HG02840 (cell line): ENCODE measurements at regions not wholly inside any gene's neighbourhood (a gene's known extent, or its start where the extent isn't known, plus 50 kb on each side); places are given as distances from the start of the nearest gene placed in this dataset.

ENCODE experiments used
- ATAC-seq: cut with Tn5 transposase; IDR thresholded peaks from one replicate; pipeline ENCODE4 v1.9.1; 2021; ENCODE audit warnings: mild to moderate bottlenecking, moderate library complexity, moderate number of reproducible peaks; ENCODE audit not compliant: unreplicated experiment, low FRiP score

DNA sequence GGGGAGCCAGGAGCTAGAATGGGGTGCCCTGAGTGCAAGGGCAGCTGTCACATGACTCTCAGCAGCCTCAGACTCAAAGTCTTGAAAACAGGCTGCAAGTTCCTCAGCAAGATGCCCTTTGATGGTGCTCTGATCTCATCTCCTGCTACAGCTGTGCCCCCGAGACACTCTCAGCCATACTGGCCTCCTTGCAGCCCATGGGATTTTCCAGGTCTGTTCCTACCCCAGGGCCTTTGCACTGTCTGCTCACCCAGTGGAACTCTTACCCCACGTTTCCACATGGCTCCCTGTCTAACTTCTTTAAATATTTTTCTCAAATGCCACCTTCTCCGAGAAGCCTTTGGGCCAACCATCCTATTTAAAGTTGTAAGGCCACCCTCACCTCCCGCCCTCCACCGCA is 146.9 kb downstream of the C16orf95 start:
- no peak for ATAC-seq

DNA sequence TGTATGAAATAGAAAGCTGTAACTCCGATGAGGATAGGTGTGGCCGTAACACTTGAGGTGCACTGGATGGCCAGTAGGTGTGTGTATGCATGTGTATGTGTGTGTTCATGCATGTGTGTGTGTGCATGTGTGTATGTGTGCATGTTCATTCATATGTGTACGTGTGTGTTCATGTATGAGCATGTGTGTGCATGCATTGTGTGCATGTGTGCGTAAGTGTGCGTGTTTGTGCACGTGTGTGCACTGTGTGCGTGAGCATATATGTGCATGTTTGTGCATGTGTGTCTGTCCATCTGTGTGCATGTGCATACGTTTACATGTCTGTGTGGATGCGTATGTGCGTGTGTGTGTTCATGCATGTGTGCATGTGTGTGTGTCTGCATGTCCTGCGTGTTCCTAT is 145.5 kb downstream of the C16orf95 start:
- no peak for ATAC-seq

DNA sequence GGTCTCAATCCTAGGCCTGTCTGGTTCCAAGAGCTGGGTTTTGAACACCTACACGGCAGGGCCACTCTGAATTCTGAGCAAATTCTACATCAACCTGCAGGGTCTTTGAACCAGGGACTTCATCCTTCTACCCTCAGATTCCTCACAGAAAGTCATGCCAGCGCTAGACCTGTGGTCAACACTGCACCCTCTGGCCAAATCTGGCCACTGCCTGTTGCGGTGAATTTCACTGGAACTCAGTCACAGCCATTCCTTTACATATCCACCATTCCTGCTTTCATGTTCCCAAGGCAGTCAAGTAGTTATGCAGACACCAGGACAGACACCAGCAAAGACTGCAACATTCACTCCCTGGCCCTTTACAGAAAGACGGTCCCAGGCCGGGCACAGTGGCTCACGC is 144.6 kb downstream of the C16orf95 start:
- no peak for ATAC-seq

DNA sequence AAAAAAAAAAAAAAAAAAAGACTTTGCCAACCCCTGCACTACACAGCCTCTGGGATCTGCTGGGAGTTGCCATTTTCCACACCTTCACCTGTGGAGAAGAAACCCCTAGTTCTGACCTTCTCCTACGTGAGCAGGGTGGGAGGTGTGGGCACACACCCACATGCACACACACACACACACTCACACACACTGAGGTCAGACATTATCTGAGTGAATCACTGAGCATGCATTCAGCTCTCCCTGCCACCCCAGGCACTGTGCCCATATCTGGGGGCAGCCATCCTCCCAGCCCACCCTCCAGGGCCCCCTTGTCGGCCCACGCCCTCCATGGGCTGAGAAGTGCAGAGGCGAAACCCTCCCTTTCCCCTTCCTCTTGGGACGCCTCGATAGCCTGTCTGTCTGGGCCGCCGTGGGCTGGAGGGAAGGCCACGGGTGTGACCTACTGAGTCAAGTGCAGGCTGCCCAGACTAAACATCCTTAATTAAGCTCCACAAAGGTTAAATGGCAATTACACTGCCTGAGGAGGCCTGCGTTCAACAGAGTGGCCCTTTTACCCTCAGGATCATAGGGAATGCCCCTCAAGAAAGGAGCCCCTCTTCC is 143.8 kb downstream of the C16orf95 start:
- ATAC-seq: no peak

DNA sequence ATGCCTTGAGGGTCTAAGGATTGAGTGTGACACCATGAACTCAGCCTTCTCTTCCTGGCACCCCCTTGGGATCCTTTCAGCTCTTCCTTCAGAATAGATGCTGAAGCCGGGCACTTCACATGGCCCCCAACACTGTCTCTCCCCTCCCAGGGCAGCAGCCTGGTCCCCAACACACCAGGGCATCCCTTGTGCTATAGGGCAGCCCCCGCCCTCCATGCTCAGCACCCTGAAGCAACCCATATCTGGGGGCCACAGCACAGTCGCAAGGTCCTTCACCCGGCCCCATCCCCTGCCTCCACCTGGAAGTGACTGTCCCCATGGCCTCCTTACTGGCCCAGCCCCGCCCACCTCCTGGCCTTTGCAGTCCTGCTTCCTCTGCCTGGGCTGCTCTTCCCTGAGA is 143.1 kb downstream of the C16orf95 start:
- ATAC-seq: no peak

DNA sequence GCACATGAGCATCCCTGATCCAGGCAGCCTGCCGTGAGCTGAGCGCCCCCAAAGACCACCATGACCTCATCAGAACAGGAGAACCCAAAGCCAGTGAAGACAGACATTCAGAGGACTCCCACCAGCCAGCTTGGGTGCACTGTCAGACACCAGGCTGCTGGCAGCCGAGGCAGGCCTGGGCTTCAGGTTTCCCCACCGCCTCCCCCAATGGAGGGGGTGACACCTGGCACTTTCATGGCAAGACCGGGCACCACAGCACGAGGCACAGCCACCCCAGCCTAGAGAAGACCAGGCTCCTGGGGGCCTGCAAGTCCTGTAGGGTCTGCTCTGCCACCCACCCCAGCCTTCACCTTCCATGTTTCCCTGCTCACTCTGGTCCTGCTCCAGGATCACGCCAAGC is 140.5 kb downstream of the C16orf95 start:
- ATAC-seq: no peak

DNA sequence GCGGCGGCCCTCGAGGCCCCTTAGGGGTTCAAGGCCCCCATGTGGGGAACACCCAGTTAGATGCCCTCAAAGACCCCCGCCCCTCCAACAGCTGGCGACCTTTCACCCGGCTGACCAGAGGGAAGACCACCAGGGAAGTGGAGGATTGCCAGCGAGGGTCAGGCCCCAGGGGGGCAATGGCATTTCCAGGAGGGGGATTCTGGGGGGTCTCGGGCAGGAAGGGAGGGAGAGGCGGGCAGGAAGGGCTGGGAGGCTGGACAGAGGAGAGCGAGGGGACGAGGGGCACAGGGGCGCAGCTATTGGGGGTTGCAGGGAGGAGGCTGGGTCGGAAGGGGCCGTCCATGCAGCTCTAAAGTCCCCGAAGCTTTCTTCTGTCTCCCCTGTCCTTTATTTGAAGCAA is 139.5 kb downstream of the C16orf95 start:
- ATAC-seq: no peak

DNA sequence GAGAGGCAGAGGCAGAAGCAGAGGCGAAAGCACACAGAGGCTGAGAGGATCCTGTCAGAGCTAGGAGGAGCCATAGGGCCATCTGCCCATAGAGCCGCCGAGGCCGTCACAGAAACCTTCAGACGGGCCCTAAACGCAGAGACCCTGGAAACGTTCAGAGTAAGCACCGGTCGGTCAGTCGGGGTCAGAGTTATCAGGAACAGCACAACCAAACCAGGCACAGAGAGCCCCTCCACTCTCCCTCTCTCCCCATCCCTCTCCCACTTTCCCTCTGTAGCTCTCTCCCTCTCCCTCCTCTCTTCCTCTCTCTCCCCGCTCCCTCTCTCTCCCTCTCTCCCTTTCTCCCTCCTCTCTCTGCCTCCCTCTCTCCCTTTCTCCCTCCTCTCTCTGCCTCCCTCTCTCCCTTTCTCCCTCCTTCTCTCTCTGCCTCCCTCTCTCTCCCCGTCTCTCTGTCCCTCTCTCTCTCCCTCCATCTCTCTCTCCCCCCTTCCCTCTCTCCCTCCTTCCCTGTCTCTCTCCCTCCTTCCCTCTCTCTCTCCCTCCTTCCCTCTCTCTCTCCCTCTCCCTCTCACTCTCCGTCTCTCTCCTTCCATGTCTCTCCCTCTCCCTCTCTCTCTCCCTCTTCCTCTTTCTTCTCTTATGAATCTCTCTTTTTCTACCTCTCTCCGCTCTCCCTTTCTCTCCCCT is 138.9 kb downstream of the C16orf95 start:
- ATAC-seq: no peak

DNA sequence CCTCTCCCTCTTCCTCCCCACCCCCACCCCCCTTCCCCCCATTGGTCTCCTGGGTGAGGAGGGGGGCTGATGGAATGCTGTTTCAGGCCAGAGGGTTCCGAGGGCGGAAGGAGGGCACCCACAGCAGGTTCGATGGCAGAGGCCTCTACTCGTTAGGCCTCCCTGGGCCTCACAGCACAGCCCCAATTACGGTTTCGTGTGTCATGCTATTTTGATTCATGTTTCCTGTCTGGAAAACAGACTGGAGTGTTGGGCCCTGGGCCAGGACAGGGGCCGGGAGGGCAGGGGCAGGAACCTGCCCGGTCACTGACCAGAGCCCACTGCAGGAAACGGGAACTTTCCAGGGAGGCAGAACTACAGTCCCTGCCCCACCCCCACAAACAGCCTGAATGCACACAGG is 138.2 kb downstream of the C16orf95 start:
- no peak for ATAC-seq

DNA sequence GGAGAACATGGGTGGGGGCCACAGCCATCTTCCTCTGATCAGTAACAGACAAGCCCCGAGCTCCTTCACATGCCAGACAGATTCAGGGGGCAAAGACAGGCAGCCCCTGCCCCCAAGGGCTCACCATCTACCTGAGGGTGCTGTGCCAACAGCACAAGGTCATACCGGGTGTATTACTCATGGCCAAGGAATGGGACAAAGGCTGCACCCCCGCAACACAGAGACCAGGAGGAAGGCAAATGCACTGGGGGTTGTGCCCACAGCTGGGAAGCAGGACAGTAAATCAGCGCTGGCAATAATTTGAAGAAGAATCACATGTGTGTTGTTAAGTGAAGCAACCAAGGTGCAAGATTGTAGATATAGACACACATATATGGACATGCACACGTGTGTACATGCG is 137.1 kb downstream of the C16orf95 start:
- no peak for ATAC-seq

DNA sequence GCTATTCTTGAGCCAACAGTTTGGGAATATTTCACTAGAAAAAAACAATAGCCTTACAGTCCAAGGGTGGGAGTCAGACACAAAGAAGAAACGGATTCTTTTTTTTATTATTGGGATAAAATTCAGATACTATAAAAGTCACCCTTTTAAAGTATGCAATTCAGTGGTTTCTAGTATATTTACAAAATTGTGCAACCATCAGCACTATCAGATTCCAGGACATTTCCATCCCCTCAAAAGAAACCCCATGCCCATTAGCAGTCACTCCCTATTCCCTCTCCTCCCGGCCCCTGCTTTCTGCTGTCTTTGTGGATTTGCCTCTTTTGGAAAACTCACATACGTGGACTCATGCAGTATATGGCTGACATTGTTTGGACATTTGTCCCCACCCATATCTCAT is 134.4 kb downstream of the C16orf95 start:
- ATAC-seq: no peak

DNA sequence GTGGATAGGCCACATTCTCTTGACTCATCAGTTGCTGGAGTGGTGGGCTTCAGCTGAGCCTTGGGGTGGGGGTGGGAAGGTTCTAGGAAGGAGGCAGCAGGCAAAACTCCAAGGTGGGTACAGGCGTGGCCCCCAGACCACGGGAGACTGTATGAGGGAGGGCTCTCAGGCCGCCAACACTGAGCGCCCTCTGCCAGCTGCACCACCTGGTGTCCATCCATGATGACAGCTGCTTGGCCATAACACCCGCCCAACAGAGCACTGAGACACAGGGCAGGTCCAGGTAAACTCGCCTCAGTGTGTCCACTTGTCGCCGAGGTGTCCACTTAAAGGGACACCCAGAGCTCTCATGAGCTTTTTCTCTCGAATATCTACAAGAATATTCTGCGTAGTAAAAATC is 133.5 kb downstream of the C16orf95 start:
- ATAC-seq: no peak

DNA sequence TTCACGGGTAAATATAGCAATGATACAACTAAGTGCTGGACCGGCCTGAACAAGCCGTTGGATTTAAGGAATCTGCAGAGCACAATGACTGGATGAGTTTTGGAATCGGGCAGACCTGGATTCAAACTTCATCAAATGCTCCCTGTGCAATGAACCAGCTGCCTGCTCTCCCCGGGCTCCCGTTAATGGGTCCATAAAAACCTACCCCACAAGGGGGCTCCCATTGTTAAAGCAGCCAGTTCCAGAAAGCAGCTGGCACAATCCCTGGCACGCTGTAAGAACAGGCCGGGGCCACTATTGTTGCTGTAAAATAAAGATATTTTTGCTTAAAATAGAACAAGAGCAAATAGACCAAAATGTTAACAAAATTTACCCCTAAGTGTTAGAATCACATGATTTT is 131.9 kb downstream of the C16orf95 start:
- no peak for ATAC-seq

DNA sequence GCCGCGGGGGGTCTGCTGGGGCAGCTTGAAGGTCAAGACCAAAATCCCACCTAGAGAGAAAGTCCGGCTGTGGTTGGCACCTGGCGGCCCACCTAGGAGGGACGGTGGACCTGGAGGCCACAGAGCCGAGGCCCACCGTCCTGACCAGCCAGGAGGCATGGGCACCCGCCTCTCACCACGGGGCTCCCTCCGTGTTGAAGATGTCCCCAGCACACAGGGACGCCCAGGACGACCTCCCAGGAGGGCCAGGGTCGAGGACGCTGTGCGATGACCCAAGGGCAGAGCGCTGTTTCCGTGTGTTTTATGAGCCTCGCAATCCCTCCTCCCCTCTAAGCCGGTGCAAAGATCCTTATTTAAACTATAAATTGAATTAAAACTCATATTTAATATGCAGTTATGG is 131.2 kb downstream of the C16orf95 start:
- ATAC-seq: no peak

DNA sequence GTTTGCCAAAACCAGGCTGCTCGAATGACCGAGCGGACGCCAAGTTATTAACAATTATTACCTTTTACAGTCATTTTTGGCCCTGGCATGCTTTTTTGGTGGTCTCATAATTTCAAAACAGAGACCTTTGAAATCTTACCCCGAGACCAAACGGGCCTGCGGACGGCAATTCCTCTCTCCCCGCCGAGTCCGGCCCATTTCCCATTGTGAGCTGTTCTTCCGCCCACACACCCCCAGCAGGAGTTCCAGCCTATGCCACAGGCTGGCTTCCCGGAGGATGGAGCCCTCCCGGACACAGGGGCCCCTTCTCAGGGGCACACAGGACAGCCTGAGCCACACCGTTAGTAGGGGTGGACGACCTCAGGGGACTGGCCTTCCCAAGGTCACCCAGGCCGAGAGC is 130.7 kb downstream of the C16orf95 start:
- ATAC-seq: no peak

DNA sequence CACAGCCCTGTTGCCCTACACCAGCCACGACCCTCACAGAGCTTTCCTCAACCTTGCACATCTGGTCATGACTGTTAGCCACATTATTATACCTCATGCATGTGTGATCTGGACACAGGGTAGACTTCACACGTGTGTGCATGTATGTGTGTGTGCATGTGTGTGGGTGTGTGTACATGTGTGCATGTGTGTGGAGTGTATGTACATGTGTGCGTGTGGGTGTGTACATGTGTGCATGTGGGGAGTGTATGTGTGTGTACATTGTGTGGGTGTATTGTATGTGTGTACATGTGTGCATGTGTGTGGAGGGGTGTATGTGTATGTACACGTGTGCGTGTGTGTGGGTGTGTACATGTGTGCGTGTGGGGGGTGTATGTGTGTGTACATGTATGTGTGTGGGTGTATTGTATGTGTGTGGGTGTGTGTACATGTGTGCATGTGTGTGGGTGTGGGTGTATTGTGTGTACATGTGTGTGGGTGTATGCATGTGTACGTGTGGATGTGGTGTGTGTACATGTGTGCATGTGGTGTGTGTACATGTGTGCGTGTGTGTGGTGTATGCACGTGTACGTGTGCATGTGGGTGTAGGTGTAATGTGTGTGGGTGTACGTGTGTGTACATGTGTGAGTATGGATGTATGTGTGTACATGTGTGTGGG is 130.2 kb downstream of the C16orf95 start:
- no peak for ATAC-seq

DNA sequence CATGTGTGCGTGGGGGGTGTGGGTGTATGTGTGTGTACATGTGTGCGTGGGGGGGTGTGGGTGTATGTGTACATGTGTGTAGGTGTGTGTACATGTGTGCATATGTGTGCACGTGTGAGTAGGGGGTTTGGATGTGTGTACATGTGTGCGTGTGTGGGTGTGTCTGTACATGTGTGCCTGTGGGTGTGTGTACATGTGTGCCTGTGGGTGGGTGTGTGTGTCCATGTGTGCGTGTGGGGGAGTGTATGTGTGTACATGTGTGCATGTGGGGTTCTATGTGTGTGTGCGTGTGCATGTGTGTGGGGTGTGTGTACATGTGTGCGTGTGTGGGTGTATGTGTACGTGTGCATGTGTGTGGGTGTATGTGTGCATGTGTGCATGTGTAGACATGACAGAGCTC is 129.1 kb downstream of the C16orf95 start:
- ATAC-seq: no peak

DNA sequence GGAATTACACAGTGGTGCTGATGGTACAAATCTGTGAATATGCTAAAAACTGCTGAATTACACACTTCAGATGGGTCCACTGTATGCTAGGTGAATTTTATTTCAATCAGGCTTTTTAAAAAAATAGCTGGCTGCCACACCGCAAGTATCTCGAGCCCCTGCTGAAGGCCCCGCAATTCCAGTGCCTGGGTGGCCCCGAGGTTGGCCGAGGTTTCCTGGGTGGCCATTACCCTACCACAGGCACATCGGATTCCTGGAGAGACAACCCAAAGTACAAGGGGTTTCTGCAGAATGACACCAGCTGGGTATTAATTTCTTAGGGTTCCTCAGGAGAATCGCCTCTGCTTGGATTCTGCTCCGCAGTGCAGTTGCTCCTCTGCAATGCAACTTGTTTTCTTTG is 127.8 kb downstream of the C16orf95 start:
- ATAC-seq: no peak

DNA sequence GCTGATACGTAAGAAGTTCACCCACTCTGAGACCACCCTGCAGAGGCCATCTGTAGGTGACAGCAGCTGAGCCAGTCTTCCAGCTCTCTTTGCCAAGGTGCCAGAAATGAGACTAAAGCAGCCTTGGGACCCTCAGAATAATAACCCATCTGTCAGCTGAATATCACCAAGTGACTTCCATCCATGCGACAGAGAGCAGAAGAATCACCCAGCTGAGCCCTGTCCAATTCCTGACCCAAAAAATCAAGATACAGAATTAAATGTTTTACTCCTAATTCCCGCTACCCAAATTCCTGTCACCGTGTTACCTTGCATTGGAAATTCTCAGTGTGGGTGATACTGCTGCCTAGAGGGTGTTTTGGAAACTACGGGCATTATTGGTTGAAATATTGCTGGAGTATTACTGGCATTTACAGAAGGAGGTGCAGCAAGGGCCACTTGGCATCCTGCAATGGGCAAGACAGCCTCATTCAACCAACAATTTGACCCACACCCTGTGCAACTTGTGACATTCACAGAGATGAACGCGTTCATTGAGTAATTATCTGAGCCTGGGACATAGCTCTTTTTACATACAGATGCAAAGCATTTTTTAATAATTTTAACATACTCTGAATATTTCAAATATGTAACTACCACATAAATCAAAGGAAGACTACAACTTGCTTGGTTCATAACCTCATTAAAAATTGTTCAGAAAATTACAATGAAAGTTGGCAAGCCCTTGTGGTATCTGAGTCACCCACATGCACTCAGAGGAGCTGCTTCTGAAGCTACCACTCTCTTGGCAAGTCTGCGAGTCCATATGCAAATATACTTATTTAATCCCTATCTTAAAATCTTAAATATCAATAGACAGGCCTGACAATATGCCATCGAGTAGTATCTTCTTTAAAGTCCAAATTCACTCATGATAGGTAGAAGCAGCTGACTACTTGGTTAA is 126.6 kb downstream of the C16orf95 start:
- no peak for ATAC-seq

DNA sequence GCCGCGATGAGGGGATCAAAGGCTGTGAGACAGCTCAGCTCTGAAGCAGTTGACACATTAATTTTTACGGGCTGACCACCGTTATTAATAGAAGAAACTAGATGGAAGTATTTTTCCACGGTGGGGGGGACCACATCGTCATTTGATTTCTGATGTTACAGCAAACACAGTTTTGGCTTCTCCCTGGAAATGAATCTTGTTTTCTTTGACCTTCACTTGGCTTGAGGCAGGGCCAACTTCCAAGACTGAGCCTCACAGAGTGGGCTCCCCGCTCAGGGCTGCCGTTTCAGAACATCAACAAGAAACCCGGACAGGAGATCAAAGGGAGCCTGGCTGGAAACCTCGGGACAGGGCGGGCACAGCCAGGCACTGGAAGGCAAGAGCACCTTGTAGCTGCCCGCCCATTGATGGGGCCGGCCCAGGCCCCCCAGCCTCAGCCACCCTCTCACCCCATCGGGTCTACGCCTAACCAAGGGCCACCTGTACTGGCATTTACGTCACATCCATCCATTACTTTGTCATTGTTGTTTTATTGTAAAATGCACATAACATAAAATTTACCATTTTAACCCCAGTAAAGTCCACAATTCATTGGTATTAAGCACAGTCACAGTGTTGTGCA is 124.6 kb downstream of the C16orf95 start:
- no peak for ATAC-seq

DNA sequence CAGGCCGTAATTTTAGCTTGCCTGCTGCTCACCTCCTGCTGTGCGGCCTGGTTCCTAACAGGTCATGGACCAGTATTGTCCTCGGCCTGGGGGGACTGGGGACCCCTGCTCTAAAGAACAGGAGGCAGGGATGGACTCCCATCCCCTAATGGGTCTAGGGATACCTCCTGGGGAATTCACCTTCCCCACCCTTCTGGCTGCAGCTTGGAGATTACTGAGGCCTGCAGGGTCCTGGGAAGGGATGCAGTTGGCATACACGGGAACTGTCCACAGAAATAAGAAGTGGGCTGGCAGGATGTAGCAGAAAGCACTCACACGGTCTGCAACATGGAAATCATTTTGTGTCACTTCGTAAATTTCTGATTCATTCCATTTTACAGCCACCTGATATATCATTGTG is 123.0 kb downstream of the C16orf95 start:
- ATAC-seq: no peak
